HG02973 (cell line): ENCODE measurements at regions not wholly inside any gene's neighbourhood (a gene's known extent, or its start where the extent isn't known, plus 50 kb on each side); places are given as distances from the start of the nearest gene placed in this dataset.

Source experiments
- ATAC-seq: cut with Tn5 transposase; IDR thresholded peaks from one replicate; pipeline ENCODE4 v1.9.1; 2021; ENCODE audit warnings: moderate library complexity; ENCODE audit not compliant: unreplicated experiment

GRCh38 chr1:119565131-119565772 lies 58.2 kb downstream of the HSD3B1 start:
- peak; percentile 58 for ATAC-seq

GRCh38 chr1:119569095-119569494 lies 62.1 kb downstream of the HSD3B1 start:
- ATAC-seq = no peak
